ENCODE measurements at regions not wholly inside any gene's neighbourhood (a gene's known extent, or its start where the extent isn't known, plus 50 kb on each side); places are given as distances from the start of the nearest gene placed in this dataset.

GRCh38 chr11:28504555-28505110, 396.4 kb downstream of the METTL15 start:
- no peaks in the 10 kb centered on the region for H3K9me3 ChIP-seq (replicated peaks)
- H3K4me1 ChIP-seq = no peaks in the 10 kb centered on the region
- TF ChIP-seq CTCF (IDR thresholded peaks at IDR 0.05; ENCODE audit: borderline replicate concordance) = no peak
- H3K36me3 ChIP-seq = no peaks in the 10 kb centered on the region
- H3K27ac ChIP-seq (replicated peaks) = no peak overlapping the region
- DNase-seq = no peak
- H3K4me3 ChIP-seq = no peak overlapping the region
- no peaks in the 10 kb centered on the region for H3K27me3 ChIP-seq (ENCODE audit: low read depth)
- intact Hi-C loops (cut with micrococcal nuclease) = no loop called here

GRCh38 chr11:28495333-28495732, 387.1 kb downstream of the METTL15 start:
- Histone ChIP-seq H3K27ac (replicated peaks) (no peak overlapping the region), H3K9me3 (replicated peaks) (no peaks in the 10 kb centered on the region), H3K27me3 (ENCODE audit: low read depth) (no peaks in the 10 kb centered on the region), H3K4me3 (no peak overlapping the region), H3K4me1 (no peaks in the 10 kb centered on the region), H3K36me3 (no peaks in the 10 kb centered on the region)
- no peak for DNase-seq
- no peak for TF ChIP-seq CTCF (IDR thresholded peaks at IDR 0.05; ENCODE audit: borderline replicate concordance)
- intact Hi-C loops (cut with micrococcal nuclease) = no loop called here

GRCh38 chr11:28491431-28491830, 383.2 kb downstream of the METTL15 start:
- Histone ChIP-seq H3K27ac (replicated peaks) (no peak overlapping the region), H3K27me3 (ENCODE audit: low read depth) (no peaks in the 10 kb centered on the region), H3K4me1 (no peaks in the 10 kb centered on the region), H3K4me3 (no peak overlapping the region), H3K36me3 (no peaks in the 10 kb centered on the region), H3K9me3 (replicated peaks) (no peaks in the 10 kb centered on the region)
- intact Hi-C loops (cut with micrococcal nuclease) = no loop called here
- no peak for DNase-seq
- no peak for TF ChIP-seq CTCF (IDR thresholded peaks at IDR 0.05; ENCODE audit: borderline replicate concordance)

GRCh38 chr11:28490773-28491382, 382.7 kb downstream of the METTL15 start:
- Histone ChIP-seq H3K4me1 (no peaks in the 10 kb centered on the region), H3K27me3 (ENCODE audit: low read depth) (no peaks in the 10 kb centered on the region), H3K4me3 (no peak overlapping the region), H3K27ac (replicated peaks) (no peak overlapping the region), H3K9me3 (replicated peaks) (no peaks in the 10 kb centered on the region), H3K36me3 (no peaks in the 10 kb centered on the region)
- no peak for TF ChIP-seq CTCF (IDR thresholded peaks at IDR 0.05; ENCODE audit: borderline replicate concordance)
- intact Hi-C loops (cut with micrococcal nuclease) = no loop called here
- no peak for DNase-seq

- intact Hi-C loops (cut with micrococcal nuclease) = no loop called here
- no peaks in the 10 kb centered on the region for H3K27me3 ChIP-seq (ENCODE audit: low read depth)
- DNase-seq = no peak
- H3K4me3 ChIP-seq = no peak overlapping the region
- no peaks in the 10 kb centered on the region for H3K4me1 ChIP-seq
- no peaks in the 10 kb centered on the region for H3K36me3 ChIP-seq
- no peak overlapping the region for H3K27ac ChIP-seq (replicated peaks)
- no peak for TF ChIP-seq CTCF (IDR thresholded peaks at IDR 0.05; ENCODE audit: borderline replicate concordance)
- H3K9me3 ChIP-seq (replicated peaks) = no peaks in the 10 kb centered on the region
Observed at GRCh38 chr11:28488336-28488735, 380.1 kb downstream of the METTL15 start.

All from left ventricle myocardium inferior (tissue), 1 donor.